SK-N-SH (cell line): ENCODE measurements at regions not wholly inside any gene's neighbourhood (a gene's known extent, or its start where the extent isn't known, plus 50 kb on each side); places are given as distances from the start of the nearest gene placed in this dataset.
A peak's percentile ranks its signal among the peaks of the same experiment; 100 is the strongest.

Experiments used
- CTCF ChIP-seq: fragments of 200-600 bp; sonication (generic); IDR thresholded peaks from 2 replicates; pipeline ENCODE4 v1.6.1; 2017; ENCODE audit warnings: antibody characterized with exemption, mild to moderate bottlenecking, moderate library complexity
- GATA2 ChIP-seq: sonication (generic); formaldehyde crosslinking; IDR thresholded peaks from 2 replicates; pipeline ENCODE4 v1.5.0; 2020; ENCODE audit warnings: mild to moderate bottlenecking, missing genetic modification reagents
- POLR2AphosphoS5 ChIP-seq: IDR thresholded peaks from 2 replicates; pipeline ENCODE4 v1.6.1; 2012; ENCODE audit warnings: low read depth, low read length
- USF2 ChIP-seq: fragments of 150-350 bp; IDR thresholded peaks from 2 replicates; pipeline ENCODE4 v1.6.1; 2017; ENCODE audit warnings: antibody characterized with exemption, low read length, low read depth, borderline replicate concordance

GRCh38 chr1:87953732-87954344, 625.2 kb downstream of the LMO4 start:
- peak; percentile 85 for TF ChIP-seq CTCF
- TF ChIP-seq POLR2AphosphoS5 = no peak
- no peak for TF ChIP-seq USF2
- no peak for TF ChIP-seq GATA2 (CRISPR knock-in tag)
